HEK293T (cell line): ENCODE measurements at regions not wholly inside any gene's neighbourhood (a gene's known extent, or its start where the extent isn't known, plus 50 kb on each side); places are given as distances from the start of the nearest gene placed in this dataset.

Experiments
- CTCF ChIA-PET: fragments of 350-600 bp; formaldehyde crosslinking; extraction: SDS; loops from one replicate; lab custom pipeline; 2021; ENCODE audit warnings: antibody characterized with exemption, inconsistent platforms; lab: Yijun Ruan, JAX
- POLR2A ChIA-PET: fragments of 350-600 bp; formaldehyde crosslinking; extraction: SDS; loops from one replicate; lab custom pipeline; 2020; ENCODE audit warnings: antibody characterized with exemption, inconsistent platforms; lab: Yijun Ruan, JAX
- DNase-seq: peaks from one replicate; pipeline ENCODE4 v3.0.0; 2012; ENCODE audit warnings: mixed read lengths; ENCODE audit errors: extremely low spot score
- ARNT ChIP-seq: fragments of 450-650 bp; IDR thresholded peaks from 2 replicates; pipeline ENCODE4 v1.6.1; 2017; ENCODE audit warnings: mild to moderate bottlenecking
- BHLHE40 ChIP-seq: fragments of 450-650 bp; IDR thresholded peaks from 2 replicates; pipeline ENCODE4 v1.6.1; 2016; ENCODE audit warnings: mild to moderate bottlenecking, moderate library complexity, borderline replicate concordance
- CTBP1 ChIP-seq: fragments of 450-650 bp; IDR thresholded peaks from 2 replicates; pipeline ENCODE4 v1.6.1; 2016; ENCODE audit warnings: borderline replicate concordance
- ELF4 ChIP-seq: fragments of 450-650 bp; IDR thresholded peaks from 2 replicates; pipeline ENCODE4 v1.6.1; 2017; ENCODE audit warnings: antibody characterized with exemption
- FOXA1 ChIP-seq: fragments of 450-650 bp; IDR thresholded peaks from 2 replicates; pipeline ENCODE4 v1.6.1; 2016; ENCODE audit warnings: mild to moderate bottlenecking
- FOXK2 ChIP-seq: fragments of 450-650 bp; IDR thresholded peaks from 2 replicates; pipeline ENCODE4 v1.6.1; 2016; ENCODE audit warnings: mild to moderate bottlenecking
- FOXM1 ChIP-seq: fragments of 450-650 bp; IDR thresholded peaks from 2 replicates; pipeline ENCODE4 v1.6.1; 2017; ENCODE audit warnings: mild to moderate bottlenecking, borderline replicate concordance
- HDGF ChIP-seq: fragments of 450-650 bp; IDR thresholded peaks from 2 replicates; pipeline ENCODE4 v1.6.1; 2017; ENCODE audit warnings: antibody characterized with exemption, borderline replicate concordance
- L3MBTL2 ChIP-seq: fragments of 450-650 bp; conservative IDR thresholded peaks from 2 replicates; pipeline ENCODE4 v1.6.1; 2016; ENCODE audit warnings: mild to moderate bottlenecking
- LEF1 ChIP-seq: fragments of 450-650 bp; IDR thresholded peaks from 2 replicates; pipeline ENCODE4 v1.6.1; 2017; ENCODE audit warnings: mild to moderate bottlenecking, borderline replicate concordance
- NFRKB ChIP-seq: fragments of 450-650 bp; IDR thresholded peaks from 2 replicates; pipeline ENCODE4 v1.6.1; 2016; ENCODE audit warnings: mild to moderate bottlenecking, moderate library complexity
- PKNOX1 ChIP-seq: fragments of 450-650 bp; IDR thresholded peaks from 2 replicates; pipeline ENCODE4 v1.6.1; 2016
- SP1 ChIP-seq: fragments of 450-650 bp; IDR thresholded peaks from 2 replicates; pipeline ENCODE4 v1.6.1; 2017
- SUZ12 ChIP-seq: fragments of 450-650 bp; IDR thresholded peaks from 2 replicates; pipeline ENCODE4 v1.6.1; 2016; ENCODE audit warnings: mild to moderate bottlenecking
- TARDBP ChIP-seq: fragments of 450-650 bp; IDR thresholded peaks from 2 replicates; pipeline ENCODE4 v1.6.1; 2016
- ZNF384 ChIP-seq: fragments of 450-650 bp; IDR thresholded peaks from 2 replicates; pipeline ENCODE4 v1.6.1; 2016

GRCh38 chr13:21762512-21762911 is 91.6 kb downstream of the FGF9 start:
- POLR2A ChIA-PET: no interaction called here
- TF ChIP-seq ARNT: no peak
- TF ChIP-seq SUZ12: no peak
- TF ChIP-seq HDGF: no peak
- no peak for TF ChIP-seq PKNOX1
- no peak for TF ChIP-seq FOXA1
- TF ChIP-seq FOXM1: no peak
- CTCF ChIA-PET: no interaction called here
- DNase-seq: no peak

- DNase-seq: no peak
- CTCF ChIA-PET: no interaction called here
- POLR2A ChIA-PET: no interaction called here
- TF ChIP-seq ARNT (no peak), HDGF (no peak), SP1 (no peak), FOXA1 (no peak), FOXM1 (no peak), L3MBTL2 (no peak)
These were observed 96.2 kb downstream of the FGF9 start for GRCh38 chr13:21767032-21767431.

DNA sequence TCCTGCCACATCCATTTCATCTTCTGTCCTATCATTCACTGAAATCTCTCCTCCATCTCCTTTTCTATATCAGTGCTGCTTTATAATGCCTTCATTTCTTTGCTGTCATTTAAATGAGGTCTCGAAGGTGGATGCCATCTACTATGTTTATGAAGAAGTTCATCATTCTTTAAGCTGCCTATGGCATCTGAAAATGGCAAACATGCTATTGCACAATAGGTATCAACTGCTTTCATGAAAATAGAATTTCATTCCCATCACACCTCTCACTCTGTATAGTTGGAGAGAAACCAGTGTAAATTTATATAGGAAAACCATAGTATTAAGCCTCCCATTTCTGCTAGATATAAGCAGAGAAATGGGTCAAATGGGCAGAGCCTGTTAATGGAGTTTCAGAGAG is 100.2 kb downstream of the FGF9 start:
- ChIA-PET POLR2A (no interaction called here), CTCF (no interaction called here)
- no peak for DNase-seq
- TF ChIP-seq ARNT (no peak), CTBP1 (no peak), HDGF (no peak), SUZ12 (no peak), ZNF384 (no peak), PKNOX1 (no peak), FOXA1 (no peak), LEF1 (no peak), ELF4 (no peak), TARDBP (no peak), FOXM1 (no peak), FOXK2 (no peak), L3MBTL2 (no peak), BHLHE40 (no peak), NFRKB (no peak), SP1 (no peak)

DNA sequence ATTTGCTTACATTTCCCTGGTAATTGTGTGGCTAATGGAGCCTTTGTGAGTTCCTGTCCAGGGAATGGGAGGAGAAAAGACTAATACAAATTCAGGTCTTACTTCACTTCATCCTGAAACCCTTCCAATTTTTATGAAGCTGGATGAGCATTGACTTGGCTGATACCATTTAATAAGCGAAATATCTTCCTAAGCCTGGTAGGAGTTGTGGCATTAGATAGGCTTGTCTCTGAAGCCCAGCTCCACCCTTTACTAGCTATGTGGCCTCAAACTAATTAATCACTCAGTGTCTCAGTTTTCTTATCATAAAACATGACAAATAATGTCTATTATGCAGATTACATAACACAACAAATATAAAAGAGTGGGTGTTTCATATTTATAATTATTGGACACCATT is 106.3 kb downstream of the FGF9 start:
- POLR2A ChIA-PET: no interaction called here

GRCh38 chr13:21777813-21778212 is 106.9 kb downstream of the FGF9 start:
- POLR2A ChIA-PET: no interaction called here
- TF ChIP-seq LEF1 (no peak), L3MBTL2 (no peak), ELF4 (no peak), PKNOX1 (no peak), ZNF384 (no peak), HDGF (no peak), CTBP1 (no peak), TARDBP (no peak), FOXA1 (no peak), BHLHE40 (no peak), SP1 (no peak), ARNT (no peak), SUZ12 (no peak), FOXK2 (no peak), FOXM1 (no peak), NFRKB (no peak)
- CTCF ChIA-PET: no interaction called here
- DNase-seq: no peak

More for the DNA sequence above, 106.3 kb downstream of the FGF9 start:
- CTCF ChIA-PET: no interaction called here
- TF ChIP-seq FOXA1 (no peak), FOXM1 (no peak), ELF4 (no peak), L3MBTL2 (no peak), PKNOX1 (no peak), SUZ12 (no peak), HDGF (no peak)
- no peak for DNase-seq

DNA sequence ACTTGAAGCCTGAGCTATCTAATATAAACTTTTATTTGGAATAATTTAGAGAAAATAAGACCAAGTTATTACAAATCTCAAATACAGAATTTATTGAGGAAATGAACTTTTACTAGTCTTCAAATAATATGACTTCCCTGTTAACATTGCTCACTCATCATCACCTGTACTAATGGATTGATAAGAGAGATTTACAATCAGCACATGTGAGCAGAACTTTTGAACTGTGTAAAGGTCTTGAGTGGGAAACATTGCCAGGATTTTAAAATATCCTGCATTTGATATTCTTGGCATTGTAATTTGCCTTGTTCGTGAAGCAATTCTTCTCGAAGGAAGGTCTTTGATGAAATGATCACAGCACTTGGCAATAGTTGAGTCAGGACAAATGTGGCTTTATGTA is 111.9 kb downstream of the FGF9 start:
- CTCF ChIA-PET: no interaction called here
- POLR2A ChIA-PET: no interaction called here
- TF ChIP-seq ELF4 (no peak), LEF1 (no peak), FOXA1 (no peak), SP1 (no peak), FOXM1 (no peak), HDGF (no peak), PKNOX1 (no peak), FOXK2 (no peak), NFRKB (no peak), L3MBTL2 (no peak), TARDBP (no peak), ARNT (no peak), BHLHE40 (no peak), CTBP1 (no peak), ZNF384 (no peak), SUZ12 (no peak)

More for the DNA sequence above, 111.9 kb downstream of the FGF9 start:
- DNase-seq: no peak
